CD4-positive, alpha-beta T cell treated with Interleukin-15 for 1 hour (primary cell): ENCODE measurements at regions not wholly inside any gene's neighbourhood (a gene's known extent, or its start where the extent isn't known, plus 50 kb on each side); places are given as distances from the start of the nearest gene placed in this dataset.

Source experiments
- DNase-seq: peaks from one replicate; pipeline ENCODE4 v3.0.0-alpha.2; 2020

GRCh38 chr22:27490080-27490479, 311.5 kb downstream of the MN1 start:
- no peak for DNase-seq

DNA sequence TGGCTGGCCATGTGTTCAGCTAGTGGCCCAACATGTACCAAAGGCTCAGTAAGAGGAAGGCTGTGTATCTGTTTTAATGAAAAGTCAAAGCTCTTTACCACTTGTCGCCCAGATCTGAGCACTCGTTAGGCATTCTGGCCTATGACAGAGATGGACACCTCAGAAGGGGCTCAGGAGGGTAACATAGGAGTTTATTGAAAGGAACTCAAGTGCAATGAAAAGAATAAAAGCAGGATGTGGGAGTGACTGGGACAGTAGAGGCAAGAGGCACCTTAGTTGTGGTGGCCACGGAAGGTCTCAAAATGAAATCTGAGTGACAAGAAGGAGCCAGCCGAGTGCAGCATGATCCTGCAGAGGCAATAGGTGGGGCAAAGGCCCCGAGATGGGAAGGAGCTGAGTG, 309.7 kb downstream of the MN1 start:
- DNase-seq, result no peak

GRCh38 chr22:27492566-27493201, 308.9 kb downstream of the MN1 start:
- no peak for DNase-seq

GRCh38 chr22:27493796-27494195, 307.8 kb downstream of the MN1 start:
- no peak for DNase-seq

- no peak for DNase-seq
Observed at GRCh38 chr22:27494785-27495184, 306.8 kb downstream of the MN1 start.

GRCh38 chr22:27495325-27495724, 306.2 kb downstream of the MN1 start:
- DNase-seq, result no peak

- DNase-seq, result no peak
Observed at GRCh38 chr22:27499121-27499520, 302.4 kb downstream of the MN1 start.

DNA sequence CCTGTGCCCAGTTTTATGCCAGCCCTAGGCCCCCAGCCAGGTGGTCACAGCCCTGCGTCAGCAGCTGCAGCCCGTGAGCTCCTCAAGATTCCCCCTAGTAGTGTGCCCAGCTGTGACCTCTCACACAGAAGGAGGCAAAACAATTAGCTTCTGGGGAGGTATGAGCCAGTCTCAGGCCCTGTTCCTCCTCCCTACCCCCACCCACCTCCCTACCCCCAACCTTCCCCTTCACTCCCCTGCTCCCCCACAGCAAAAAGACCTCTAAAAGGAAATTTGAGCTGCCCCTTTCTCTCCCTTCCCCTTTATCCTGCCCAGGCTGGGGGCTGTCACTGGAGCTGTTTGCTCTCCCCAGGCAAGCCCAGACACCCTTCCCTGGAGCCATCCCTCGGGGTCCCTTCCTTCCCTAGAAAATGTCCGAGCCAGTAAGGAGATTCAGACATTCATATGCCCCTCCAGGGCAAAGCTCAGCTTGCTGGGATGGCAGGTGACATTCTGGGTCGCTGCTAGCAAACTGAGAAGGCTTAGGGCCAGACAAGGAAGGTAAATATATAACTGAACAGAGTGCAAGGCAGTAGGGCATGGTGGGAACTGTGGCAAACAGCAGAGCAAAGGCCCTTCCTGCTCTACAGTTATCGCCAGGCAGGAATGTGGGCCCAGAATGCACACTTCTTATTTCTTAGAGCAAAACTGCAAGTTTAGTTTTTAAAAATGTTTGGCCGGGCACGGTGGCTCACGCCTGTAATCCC, 300.2 kb downstream of the MN1 start:
- DNase-seq, result no peak

DNA sequence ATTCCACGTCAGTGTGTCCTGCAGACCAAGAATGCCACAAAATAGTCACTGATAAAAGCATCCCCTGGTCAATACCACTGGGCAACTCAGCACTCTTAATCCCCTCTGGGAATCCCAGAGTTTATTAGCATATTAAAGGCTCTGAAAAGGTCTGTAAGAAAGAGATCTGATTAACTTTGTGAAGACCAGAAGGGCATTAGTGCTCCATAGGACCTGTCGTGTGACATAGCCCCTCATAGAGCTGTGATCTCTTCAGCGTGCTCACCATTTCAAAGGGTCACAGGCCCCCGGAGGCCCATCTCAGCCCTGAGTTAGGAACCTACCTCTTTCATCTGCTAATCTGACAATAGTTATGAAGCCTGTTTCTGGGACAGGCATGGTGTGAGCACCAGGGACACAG, 299.2 kb downstream of the MN1 start:
- no peak for DNase-seq

GRCh38 chr22:27504360-27505253, 296.9 kb downstream of the MN1 start:
- no peak for DNase-seq

- no peak for DNase-seq
Observed at GRCh38 chr22:27507111-27507611, 294.4 kb downstream of the MN1 start.

DNA sequence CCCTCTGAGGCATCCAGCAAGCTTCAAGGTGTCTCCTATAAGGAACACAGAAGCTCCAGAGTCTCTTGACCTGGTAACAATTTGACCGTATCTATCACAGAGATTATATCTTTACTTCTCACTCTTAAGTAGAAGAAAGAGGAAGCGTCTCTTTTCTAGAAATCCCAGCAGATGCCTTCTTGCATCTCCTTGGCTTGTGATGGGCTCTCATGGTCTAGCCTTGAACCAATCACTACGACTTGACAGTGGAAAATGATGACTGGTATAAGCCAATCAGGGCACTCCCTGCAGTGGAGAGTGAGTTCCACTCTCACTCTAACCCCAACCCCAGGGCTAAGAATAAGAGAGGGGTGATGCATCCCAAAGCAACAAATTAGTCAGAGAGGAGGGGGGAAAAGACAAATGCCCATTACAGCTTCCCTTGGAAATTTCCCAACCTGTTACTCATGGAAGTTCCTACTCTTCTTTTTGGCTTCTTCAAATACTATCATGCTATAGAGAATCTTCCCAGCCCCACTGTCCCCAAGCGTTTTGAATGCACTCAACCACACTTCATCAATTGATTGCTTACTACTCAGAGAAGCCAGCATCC, 293.5 kb downstream of the MN1 start:
- DNase-seq, result no peak

- no peak for DNase-seq
Observed at GRCh38 chr22:27509132-27509920, 292.2 kb downstream of the MN1 start.

GRCh38 chr22:27510024-27510423, 291.5 kb downstream of the MN1 start:
- no peak for DNase-seq

GRCh38 chr22:27512283-27512761, 289.2 kb downstream of the MN1 start:
- no peak for DNase-seq

GRCh38 chr22:27513021-27513420, 288.5 kb downstream of the MN1 start:
- DNase-seq, result no peak

DNA sequence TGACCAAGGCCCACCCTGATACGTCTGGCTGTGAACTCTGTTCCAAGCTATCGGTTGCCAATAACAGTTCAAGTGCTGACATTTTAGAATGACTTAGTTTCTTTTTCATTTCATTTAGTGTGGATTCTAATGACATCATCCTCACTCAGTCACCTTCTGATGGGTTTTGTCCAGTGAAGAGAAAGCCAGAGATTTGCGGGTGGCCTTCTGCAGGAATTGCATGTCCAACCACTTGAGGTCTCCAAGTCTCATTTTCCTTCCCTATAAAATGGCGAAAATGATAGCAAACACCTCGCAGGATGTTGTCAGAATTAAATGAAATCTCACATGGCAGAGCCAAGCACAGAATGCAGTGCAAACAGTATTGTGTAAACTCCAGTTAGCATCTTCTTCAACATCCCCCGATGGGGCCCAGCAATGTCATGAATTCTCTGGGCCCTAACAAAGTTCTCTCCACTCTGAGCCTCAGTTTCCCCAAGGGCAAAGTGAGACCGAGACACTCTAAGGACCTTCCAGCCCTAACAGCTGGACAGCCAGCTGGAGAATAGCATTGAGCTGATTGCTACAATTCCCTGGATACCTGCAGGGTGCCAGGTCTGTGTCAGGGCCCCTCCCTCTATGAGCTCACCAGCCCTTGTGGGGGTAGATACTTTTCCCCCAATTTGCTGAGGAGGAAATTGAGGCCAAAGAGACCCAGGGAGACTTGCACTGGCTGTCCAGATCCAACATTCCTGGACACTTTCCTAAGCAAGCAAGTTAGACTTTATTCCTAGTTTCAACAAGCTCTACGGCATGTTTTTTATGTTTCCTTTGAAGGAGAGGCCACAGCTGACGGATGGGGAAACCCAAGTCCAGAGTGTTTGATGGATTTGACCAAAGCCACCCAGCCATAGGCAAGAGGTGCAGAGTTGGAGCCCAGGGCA, 286.7 kb downstream of the MN1 start:
- no peak for DNase-seq

- DNase-seq, result no peak
Observed at GRCh38 chr22:27517361-27518155, 284.0 kb downstream of the MN1 start.

DNA sequence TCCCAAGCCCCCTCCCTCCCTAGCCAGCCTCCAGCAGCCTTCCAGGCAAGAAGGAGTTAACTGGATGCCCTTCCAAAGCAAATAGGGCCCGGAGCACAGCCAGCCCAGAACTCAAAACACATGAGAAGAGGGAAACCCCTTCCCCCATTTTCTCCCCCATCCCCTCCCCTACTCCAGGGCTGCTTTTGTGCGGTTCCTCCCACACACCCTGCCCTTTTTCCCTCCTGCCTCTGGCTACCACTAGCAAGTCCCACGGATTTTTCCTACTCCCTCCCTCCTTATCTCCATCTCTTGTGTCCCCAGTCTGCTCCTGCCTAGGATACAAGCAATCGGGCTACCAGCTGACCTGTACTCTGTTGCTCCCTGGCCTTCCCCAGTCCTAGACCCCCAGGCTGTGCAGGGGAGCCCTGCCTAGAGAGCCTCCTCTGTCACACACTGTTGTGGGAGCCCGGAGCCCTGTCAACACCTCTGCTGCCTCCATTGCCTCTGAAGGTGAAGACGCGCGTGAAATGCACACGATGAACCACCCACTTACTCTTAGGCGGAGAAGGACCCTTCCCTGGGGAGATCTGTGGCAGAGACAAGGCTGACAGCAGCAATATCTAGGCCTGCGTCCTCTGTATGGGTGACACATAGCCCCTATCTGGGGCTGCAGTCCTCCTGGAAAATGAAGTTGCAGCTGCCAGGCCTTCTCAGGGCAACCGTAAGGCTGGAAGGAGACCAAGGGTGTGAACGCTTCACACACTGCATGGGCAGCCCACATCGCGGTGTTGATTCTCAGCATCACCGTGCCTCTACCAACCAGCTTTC, 282.8 kb downstream of the MN1 start:
- DNase-seq, result no peak
